HepG2 (cell line): ENCODE measurements at regions not wholly inside any gene's neighbourhood (a gene's known extent, or its start where the extent isn't known, plus 50 kb on each side); places are given as distances from the start of the nearest gene placed in this dataset.

ENCODE experiments used
- ARNT ChIP-seq: fragments of 450-650 bp; IDR thresholded peaks from 2 replicates; pipeline ENCODE4 v1.6.1; 2017
- ATF4 ChIP-seq, 2 experiments: fragments of 450-650 bp in 1 of 2; sonication (generic) in 1 of 2; formaldehyde crosslinking; IDR thresholded peaks; 2 replicates each; pipeline versions ENCODE4 v1.5.0 to v1.8.0; 2020 to 2022; ENCODE audit warnings: mild to moderate bottlenecking in 1 of 2, missing genetic modification reagents in 1 of 2
- CHCHD3 ChIP-seq: sonication (generic); formaldehyde crosslinking; IDR thresholded peaks from 2 replicates; pipeline ENCODE4 v1.8.0; 2022; ENCODE audit warnings: mild to moderate bottlenecking, missing genetic modification reagents, moderate library complexity
- CREBL2 ChIP-seq: sonication (generic); formaldehyde crosslinking; IDR thresholded peaks from 2 replicates; pipeline ENCODE4 v1.8.1; 2023; ENCODE audit warnings: missing genetic modification reagents, mild to moderate bottlenecking, borderline replicate concordance
- IKZF5 ChIP-seq: IDR thresholded peaks from 2 replicates; pipeline ENCODE4 v1.6.1; 2018; ENCODE audit warnings: missing genetic modification reagents, mild to moderate bottlenecking, missing compliant biosample characterization
- JARID2 ChIP-seq: sonication (generic); formaldehyde crosslinking; IDR thresholded peaks from 2 replicates; pipeline ENCODE4 v1.8.1; 2023; ENCODE audit warnings: missing genetic modification reagents, inconsistent platforms; ENCODE audit not compliant: insufficient replicate concordance
- REST ChIP-seq, 2 experiments: IDR thresholded peaks; 2 replicates each; pipeline ENCODE4 v1.6.1; 2011 to 2012; ENCODE audit warnings: low read length in 2 of 2, borderline replicate concordance in 1 of 2, low read depth in 1 of 2, mild to moderate bottlenecking in 1 of 2, moderate library complexity in 1 of 2
- SRSF9 ChIP-seq: fragments of 200-400 bp; formaldehyde crosslinking; IDR thresholded peaks from 2 replicates; pipeline ENCODE4 v1.6.1; 2018; ENCODE audit warnings: borderline replicate concordance, mild to moderate bottlenecking, low read depth, low read length; ENCODE audit not compliant: insufficient read depth, poor library complexity, severe bottlenecking
- ZNF24 ChIP-seq: fragments of 450-650 bp; IDR thresholded peaks from 2 replicates; pipeline ENCODE4 v1.6.1; 2017; ENCODE audit warnings: antibody characterized with exemption, mild to moderate bottlenecking
- ZNF331 ChIP-seq: sonication (generic); formaldehyde crosslinking; IDR thresholded peaks from 2 replicates; pipeline ENCODE4 v1.4.0; 2020; ENCODE audit warnings: missing genetic modification reagents
- ZNF333 ChIP-seq: sonication (generic); formaldehyde crosslinking; IDR thresholded peaks from 2 replicates; pipeline ENCODE4 v1.4.0; 2020; ENCODE audit warnings: mild to moderate bottlenecking, missing genetic modification reagents, borderline replicate concordance
- ZNF383 ChIP-seq: sonication (generic); formaldehyde crosslinking; IDR thresholded peaks from 2 replicates; pipeline ENCODE4 v1.4.0; 2020; ENCODE audit warnings: missing genetic modification reagents, mild to moderate bottlenecking, borderline replicate concordance
- ZNF670 ChIP-seq: sonication (generic); formaldehyde crosslinking; IDR thresholded peaks from 2 replicates; pipeline ENCODE4 v1.8.0; 2022; ENCODE audit warnings: mild to moderate bottlenecking, missing genetic modification reagents, borderline replicate concordance
- TF ChIP-seq, protein P1 (sequence below): sonication (generic); formaldehyde crosslinking; IDR thresholded peaks from 2 replicates; pipeline ENCODE4 v1.4.0; 2020; ENCODE audit warnings: missing genetic modification reagents
- TF ChIP-seq, protein P2 (sequence below): sonication (generic); formaldehyde crosslinking; IDR thresholded peaks from 2 replicates; pipeline ENCODE4 v1.5.1; 2020; ENCODE audit warnings: mild to moderate bottlenecking, missing genetic modification reagents, moderate library complexity
- TF ChIP-seq, protein P3 (sequence below): IDR thresholded peaks from 2 replicates; pipeline ENCODE4 v1.6.1; 2016; ENCODE audit warnings: low read depth, borderline replicate concordance
- TF ChIP-seq, protein P4 (sequence below): sonication (generic); formaldehyde crosslinking; IDR thresholded peaks from 2 replicates; pipeline ENCODE4 v1.4.0; 2020; ENCODE audit warnings: missing genetic modification reagents

DNA sequence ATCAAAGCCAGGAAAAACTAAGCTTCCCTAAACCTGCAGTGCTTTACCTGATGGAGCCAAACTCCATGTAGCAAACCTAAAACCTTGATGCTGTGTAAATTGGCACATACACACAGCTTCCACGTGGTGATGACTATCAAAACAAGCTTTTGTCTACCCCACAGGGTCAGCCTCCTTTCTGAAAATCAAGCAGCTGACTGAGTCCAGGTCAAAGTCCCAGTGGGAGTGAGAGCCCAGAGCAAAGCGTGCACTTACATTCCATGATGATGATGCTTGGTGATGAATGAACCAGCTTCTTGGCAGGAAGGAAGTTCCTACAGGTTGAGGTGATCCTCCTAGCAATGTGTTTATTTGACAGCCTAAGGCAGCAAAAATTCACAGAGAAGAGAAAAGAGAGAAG is 630.0 kb upstream of the TBX3 start (continued):
- TF ChIP-seq, protein P1, sequence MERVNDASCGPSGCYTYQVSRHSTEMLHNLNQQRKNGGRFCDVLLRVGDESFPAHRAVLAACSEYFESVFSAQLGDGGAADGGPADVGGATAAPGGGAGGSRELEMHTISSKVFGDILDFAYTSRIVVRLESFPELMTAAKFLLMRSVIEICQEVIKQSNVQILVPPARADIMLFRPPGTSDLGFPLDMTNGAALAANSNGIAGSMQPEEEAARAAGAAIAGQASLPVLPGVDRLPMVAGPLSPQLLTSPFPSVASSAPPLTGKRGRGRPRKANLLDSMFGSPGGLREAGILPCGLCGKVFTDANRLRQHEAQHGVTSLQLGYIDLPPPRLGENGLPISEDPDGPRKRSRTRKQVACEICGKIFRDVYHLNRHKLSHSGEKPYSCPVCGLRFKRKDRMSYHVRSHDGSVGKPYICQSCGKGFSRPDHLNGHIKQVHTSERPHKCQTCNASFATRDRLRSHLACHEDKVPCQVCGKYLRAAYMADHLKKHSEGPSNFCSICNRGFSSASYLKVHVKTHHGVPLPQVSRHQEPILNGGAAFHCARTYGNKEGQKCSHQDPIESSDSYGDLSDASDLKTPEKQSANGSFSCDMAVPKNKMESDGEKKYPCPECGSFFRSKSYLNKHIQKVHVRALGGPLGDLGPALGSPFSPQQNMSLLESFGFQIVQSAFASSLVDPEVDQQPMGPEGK: no peak
- no peak for TF ChIP-seq JARID2 (CRISPR knock-in tag)
- TF ChIP-seq ZNF383: no peak
- peak in 1 of 2 experiments; percentile 52; a peak in 1 of 4 replicates for TF ChIP-seq ATF4 (CRISPR knock-in tag; IDR thresholded peaks at IDR 0.05)
- no peak for TF ChIP-seq CHCHD3
- no peak for TF ChIP-seq ZNF670 (CRISPR knock-in tag)
- TF ChIP-seq, protein P2, sequence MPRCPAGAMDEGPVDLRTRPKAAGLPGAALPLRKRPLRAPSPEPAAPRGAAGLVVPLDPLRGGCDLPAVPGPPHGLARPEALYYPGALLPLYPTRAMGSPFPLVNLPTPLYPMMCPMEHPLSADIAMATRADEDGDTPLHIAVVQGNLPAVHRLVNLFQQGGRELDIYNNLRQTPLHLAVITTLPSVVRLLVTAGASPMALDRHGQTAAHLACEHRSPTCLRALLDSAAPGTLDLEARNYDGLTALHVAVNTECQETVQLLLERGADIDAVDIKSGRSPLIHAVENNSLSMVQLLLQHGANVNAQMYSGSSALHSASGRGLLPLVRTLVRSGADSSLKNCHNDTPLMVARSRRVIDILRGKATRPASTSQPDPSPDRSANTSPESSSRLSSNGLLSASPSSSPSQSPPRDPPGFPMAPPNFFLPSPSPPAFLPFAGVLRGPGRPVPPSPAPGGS: no peak
- TF ChIP-seq ZNF24: no peak
- TF ChIP-seq, protein P3, sequence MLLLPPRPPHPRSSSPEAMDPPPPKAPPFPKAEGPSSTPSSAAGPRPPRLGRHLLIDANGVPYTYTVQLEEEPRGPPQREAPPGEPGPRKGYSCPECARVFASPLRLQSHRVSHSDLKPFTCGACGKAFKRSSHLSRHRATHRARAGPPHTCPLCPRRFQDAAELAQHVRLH (CRISPR knock-in tag): no peak
- TF ChIP-seq ZNF333: no peak
- TF ChIP-seq IKZF5: 0 out of 2 replicates have a peak, but pooled peaks have one; percentile 29
- peak; percentile 86; the same call in 1 of the 2 replicates for TF ChIP-seq ZNF331
- TF ChIP-seq, protein P4, sequence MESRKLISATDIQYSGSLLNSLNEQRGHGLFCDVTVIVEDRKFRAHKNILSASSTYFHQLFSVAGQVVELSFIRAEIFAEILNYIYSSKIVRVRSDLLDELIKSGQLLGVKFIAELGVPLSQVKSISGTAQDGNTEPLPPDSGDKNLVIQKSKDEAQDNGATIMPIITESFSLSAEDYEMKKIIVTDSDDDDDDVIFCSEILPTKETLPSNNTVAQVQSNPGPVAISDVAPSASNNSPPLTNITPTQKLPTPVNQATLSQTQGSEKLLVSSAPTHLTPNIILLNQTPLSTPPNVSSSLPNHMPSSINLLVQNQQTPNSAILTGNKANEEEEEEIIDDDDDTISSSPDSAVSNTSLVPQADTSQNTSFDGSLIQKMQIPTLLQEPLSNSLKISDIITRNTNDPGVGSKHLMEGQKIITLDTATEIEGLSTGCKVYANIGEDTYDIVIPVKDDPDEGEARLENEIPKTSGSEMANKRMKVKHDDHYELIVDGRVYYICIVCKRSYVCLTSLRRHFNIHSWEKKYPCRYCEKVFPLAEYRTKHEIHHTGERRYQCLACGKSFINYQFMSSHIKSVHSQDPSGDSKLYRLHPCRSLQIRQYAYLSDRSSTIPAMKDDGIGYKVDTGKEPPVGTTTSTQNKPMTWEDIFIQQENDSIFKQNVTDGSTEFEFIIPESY (CRISPR knock-in tag): peak; percentile 68; the same call in 1 of the 2 replicates
- no peak for TF ChIP-seq CREBL2
- no peak for TF ChIP-seq SRSF9
- no peak for TF ChIP-seq REST (IDR thresholded peaks at IDR 0.05; ENCODE audit: borderline replicate concordance in 1 of 2, low read depth in 1 of 2, low read length in 2 of 2)
- no peak for TF ChIP-seq ARNT
